Smooth muscle cell (in vitro differentiated cells): ENCODE measurements at regions not wholly inside any gene's neighbourhood (a gene's known extent, or its start where the extent isn't known, plus 50 kb on each side); places are given as distances from the start of the nearest gene placed in this dataset.

Experiments
- DNase-seq: peaks from one replicate; lab custom pipeline; 2025; ENCODE audit not compliant: unreplicated experiment; lab: John Stamatoyannopoulos, UW
- H2AFZ ChIP-seq: fragments of 200-600 bp; sonication (generic); 2 replicates; pipeline ENCODE4 v1.6.0; 2016; ENCODE audit warnings: antibody characterized with exemption, low read depth, mild to moderate bottlenecking
- H3F3A ChIP-seq: fragments of 200-600 bp; sonication (generic); 2 replicates; pipeline ENCODE4 v1.6.0; 2017; ENCODE audit warnings: antibody characterized with exemption, low read depth
- H3K27ac ChIP-seq: fragments of 200-600 bp; sonication (generic); 2 replicates; pipeline ENCODE4 v1.5.1; 2016; ENCODE audit warnings: low read depth, mild to moderate bottlenecking
- H3K27me3 ChIP-seq: fragments of 200-600 bp; sonication (generic); 2 replicates; pipeline ENCODE4 v1.6.1; 2016; ENCODE audit warnings: low read depth, mild to moderate bottlenecking
- H3K36me3 ChIP-seq: fragments of 200-600 bp; sonication (generic); 2 replicates; pipeline ENCODE4 v1.5.1; 2016; ENCODE audit warnings: low read depth
- H3K4me1 ChIP-seq: fragments of 200-600 bp; sonication (generic); 2 replicates; pipeline ENCODE4 v1.5.1; 2016; ENCODE audit warnings: low read depth
- H3K4me2 ChIP-seq: fragments of 200-600 bp; sonication (generic); 2 replicates; pipeline ENCODE4 v1.6.0; 2016; ENCODE audit warnings: mild to moderate bottlenecking
- H3K4me3 ChIP-seq: fragments of 200-600 bp; sonication (generic); 2 replicates; pipeline ENCODE4 v1.5.1; 2016; ENCODE audit warnings: mild to moderate bottlenecking
- H3K79me2 ChIP-seq: fragments of 200-600 bp; sonication (generic); 2 replicates; pipeline ENCODE4 v1.6.0; 2016; ENCODE audit warnings: low read depth, mild to moderate bottlenecking
- H3K9ac ChIP-seq: fragments of 200-600 bp; sonication (generic); 2 replicates; pipeline ENCODE4 v1.6.0; 2016; ENCODE audit warnings: low read depth
- H3K9me3 ChIP-seq: fragments of 200-600 bp; sonication (generic); replicated peaks from 2 replicates; pipeline ENCODE4 v1.5.1; 2016; ENCODE audit warnings: low read depth
- H4K20me1 ChIP-seq: fragments of 200-600 bp; sonication (generic); 2 replicates; pipeline ENCODE4 v1.6.0; 2016; ENCODE audit warnings: low read depth
- WGBS: methylation state at CpG from one replicate; pipeline ENCODE4 v1.1.7; 2016; ENCODE audit warnings: low lambda C conversion rate; 5-methylcytosine and 5-hydroxymethylcytosine counted together
- TF ChIP-seq, protein P1 (sequence below): fragments of 200-600 bp; sonication (generic); IDR thresholded peaks from 2 replicates; pipeline ENCODE4 v1.5.1; 2017; ENCODE audit warnings: borderline replicate concordance, mild to moderate bottlenecking, antibody characterized with exemption; ENCODE audit not compliant: insufficient read depth, poor library complexity, severe bottlenecking

DNA sequence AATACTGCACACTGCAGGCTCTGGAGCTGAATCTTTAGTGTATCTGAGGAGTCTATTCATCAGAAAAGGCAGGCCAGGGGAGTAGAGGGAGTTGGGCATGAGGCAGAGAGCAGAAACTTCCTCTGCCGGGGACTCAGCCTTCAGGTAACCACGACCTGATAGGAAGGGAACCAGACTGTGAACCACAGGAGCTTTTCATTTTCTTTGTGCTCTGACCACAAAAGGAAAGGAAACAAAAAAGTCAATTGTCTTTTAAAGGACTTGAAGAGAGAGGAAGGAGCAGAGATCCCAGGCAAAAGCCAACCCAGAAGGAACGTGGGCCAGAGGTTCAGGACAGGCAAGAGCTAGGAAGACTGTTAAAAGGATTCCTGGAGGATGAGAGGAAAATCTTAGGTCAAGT, 573.3 kb downstream of the EPHB1 start:
- Histone ChIP-seq H4K20me1 (no peaks in the 10 kb centered on the region), H3K9ac (no peak overlapping the region), H3K4me1 (no peaks in the 10 kb centered on the region), H3K27ac (no peak overlapping the region), H3F3A (no peaks in the 10 kb centered on the region), H3K79me2 (no peaks in the 10 kb centered on the region), H3K9me3 (no peaks in the 10 kb centered on the region), H3K27me3 (no peaks in the 10 kb centered on the region), H3K4me2 (no peak overlapping the region), H3K4me3 (no peak overlapping the region), H3K36me3 (no peaks in the 10 kb centered on the region), H2AFZ (no peak overlapping the region)
- TF ChIP-seq, protein P1, sequence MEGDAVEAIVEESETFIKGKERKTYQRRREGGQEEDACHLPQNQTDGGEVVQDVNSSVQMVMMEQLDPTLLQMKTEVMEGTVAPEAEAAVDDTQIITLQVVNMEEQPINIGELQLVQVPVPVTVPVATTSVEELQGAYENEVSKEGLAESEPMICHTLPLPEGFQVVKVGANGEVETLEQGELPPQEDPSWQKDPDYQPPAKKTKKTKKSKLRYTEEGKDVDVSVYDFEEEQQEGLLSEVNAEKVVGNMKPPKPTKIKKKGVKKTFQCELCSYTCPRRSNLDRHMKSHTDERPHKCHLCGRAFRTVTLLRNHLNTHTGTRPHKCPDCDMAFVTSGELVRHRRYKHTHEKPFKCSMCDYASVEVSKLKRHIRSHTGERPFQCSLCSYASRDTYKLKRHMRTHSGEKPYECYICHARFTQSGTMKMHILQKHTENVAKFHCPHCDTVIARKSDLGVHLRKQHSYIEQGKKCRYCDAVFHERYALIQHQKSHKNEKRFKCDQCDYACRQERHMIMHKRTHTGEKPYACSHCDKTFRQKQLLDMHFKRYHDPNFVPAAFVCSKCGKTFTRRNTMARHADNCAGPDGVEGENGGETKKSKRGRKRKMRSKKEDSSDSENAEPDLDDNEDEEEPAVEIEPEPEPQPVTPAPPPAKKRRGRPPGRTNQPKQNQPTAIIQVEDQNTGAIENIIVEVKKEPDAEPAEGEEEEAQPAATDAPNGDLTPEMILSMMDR = no peak
- WGBS = 52% methylated on average over 3 of the region's 3 CpGs
- no peak for DNase-seq

GRCh38 chr3:135368781-135369180, 573.7 kb downstream of the EPHB1 start:
- TF ChIP-seq, protein P1 = no peak
- Histone ChIP-seq H3K27ac (no peak overlapping the region), H3K36me3 (no peaks in the 10 kb centered on the region), H3K79me2 (no peaks in the 10 kb centered on the region), H3K4me3 (no peak overlapping the region), H3K4me2 (no peak overlapping the region), H2AFZ (no peak overlapping the region), H4K20me1 (no peaks in the 10 kb centered on the region), H3K9ac (no peak overlapping the region), H3K27me3 (no peaks in the 10 kb centered on the region), H3F3A (no peaks in the 10 kb centered on the region), H3K9me3 (no peaks in the 10 kb centered on the region), H3K4me1 (no peaks in the 10 kb centered on the region)
- WGBS = 94% methylated on average over 3 of the region's 3 CpGs
- no peak for DNase-seq

DNA sequence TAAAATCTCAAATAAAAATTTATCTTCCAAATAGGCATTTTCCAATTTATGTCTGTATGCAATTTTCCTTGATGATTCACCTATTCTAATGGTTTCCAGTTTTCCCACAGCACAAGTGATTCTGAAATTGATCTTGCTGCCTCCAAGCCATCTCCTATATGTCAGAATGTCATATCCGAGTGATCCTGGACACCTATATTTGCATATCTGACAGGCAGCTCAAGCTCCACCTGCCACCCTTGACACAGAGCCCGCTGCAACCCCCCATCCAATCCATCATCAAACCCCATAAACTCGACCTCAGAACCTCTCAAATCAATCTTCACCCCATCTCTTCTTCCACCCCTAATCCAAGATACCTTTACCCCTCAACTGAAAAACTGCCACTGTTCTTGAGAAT, 579.5 kb downstream of the EPHB1 start:
- Histone ChIP-seq H3K4me2 (no peak overlapping the region), H3K36me3 (no peaks in the 10 kb centered on the region), H3K27ac (no peak overlapping the region), H3K4me1 (no peaks in the 10 kb centered on the region), H2AFZ (no peak overlapping the region), H3K27me3 (no peaks in the 10 kb centered on the region), H3K4me3 (no peak overlapping the region), H3K9me3 (no peaks in the 10 kb centered on the region), H4K20me1 (no peaks in the 10 kb centered on the region), H3K9ac (no peak overlapping the region), H3K79me2 (no peaks in the 10 kb centered on the region), H3F3A (no peaks in the 10 kb centered on the region)
- no peak for DNase-seq
- WGBS = 95% methylated on average over 3 of the region's 3 CpGs
- TF ChIP-seq, protein P1 = no peak

DNA sequence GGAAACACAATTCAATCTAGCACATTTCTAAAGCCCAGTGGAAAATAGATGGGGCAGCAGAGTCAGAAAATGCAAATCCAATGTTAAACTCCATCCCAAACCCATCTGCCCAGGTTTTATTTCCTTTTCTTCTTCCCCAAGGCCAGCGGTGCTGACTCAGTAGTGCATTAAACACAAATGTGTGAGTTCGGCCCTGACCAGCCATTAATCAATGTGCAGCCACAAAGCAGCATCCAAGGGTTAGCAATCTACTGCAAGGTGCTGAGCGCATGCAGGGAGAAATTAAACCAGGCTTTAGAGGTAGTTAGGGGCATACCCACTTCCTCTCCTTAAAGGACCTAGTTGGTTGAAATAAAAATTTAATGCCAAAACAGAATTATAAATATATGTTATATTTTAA, 583.3 kb upstream of the PPP2R3A start:
- Histone ChIP-seq H2AFZ (no peak overlapping the region), H3K27ac (no peak overlapping the region), H3K4me3 (no peak overlapping the region), H3K36me3 (no peaks in the 10 kb centered on the region), H3K4me1 (no peaks in the 10 kb centered on the region), H3F3A (no peaks in the 10 kb centered on the region), H3K9me3 (no peaks in the 10 kb centered on the region), H3K27me3 (no peaks in the 10 kb centered on the region), H3K9ac (no peak overlapping the region), H4K20me1 (no peaks in the 10 kb centered on the region), H3K79me2 (no peaks in the 10 kb centered on the region), H3K4me2 (no peak overlapping the region)
- DNase-seq = no peak
- WGBS = 90% methylated on average over 3 of the region's 3 CpGs
- TF ChIP-seq, protein P1 = no peak
